PC-9 (cell line): ENCODE measurements at regions not wholly inside any gene's neighbourhood (a gene's known extent, or its start where the extent isn't known, plus 50 kb on each side); places are given as distances from the start of the nearest gene placed in this dataset.

Experiments
- CTCF ChIP-seq: fragments of 200-600 bp; sonication (generic); conservative IDR thresholded peaks from 2 replicates; pipeline ENCODE4 v1.6.1; 2017; ENCODE audit warnings: mixed run types, antibody characterized with exemption, mild to moderate bottlenecking, moderate library complexity
- EZH2 ChIP-seq: fragments of 200-600 bp; sonication (generic); IDR thresholded peaks from 2 replicates; pipeline ENCODE4 v1.8.0; 2017; ENCODE audit warnings: antibody characterized with exemption, low read depth

- no peak for TF ChIP-seq CTCF
- TF ChIP-seq EZH2: no peak
These were observed 76.6 kb upstream of the PTPRK start for GRCh38 chr6:128597004-128597403.
